NAMALWA (cell line): ENCODE measurements at regions not wholly inside any gene's neighbourhood (a gene's known extent, or its start where the extent isn't known, plus 50 kb on each side); places are given as distances from the start of the nearest gene placed in this dataset.

Source experiments
- DNase-seq: peaks from one replicate; pipeline ENCODE4 v3.0.0-alpha.2; 2015; ENCODE audit warnings: low spot score

DNA sequence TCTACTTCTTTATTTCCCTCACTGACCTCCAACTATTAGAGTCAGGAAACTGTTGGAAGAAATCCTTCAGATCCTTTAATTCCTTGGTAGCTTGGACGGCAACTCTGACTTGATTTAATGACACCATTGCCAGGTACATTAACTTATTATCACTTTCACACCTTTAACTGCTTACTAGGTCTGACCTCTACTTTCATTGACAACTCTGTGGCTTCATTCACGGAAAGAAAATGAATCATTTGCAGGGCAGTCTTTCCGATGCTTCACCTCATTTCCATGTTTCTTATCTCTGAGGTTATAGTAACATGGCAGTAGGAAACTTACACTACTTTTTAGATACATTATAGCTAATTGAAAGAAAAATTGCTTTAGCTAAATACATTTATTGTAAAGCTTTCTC lies 82.6 kb upstream of the PDGFD start:
- no peak for DNase-seq

DNA sequence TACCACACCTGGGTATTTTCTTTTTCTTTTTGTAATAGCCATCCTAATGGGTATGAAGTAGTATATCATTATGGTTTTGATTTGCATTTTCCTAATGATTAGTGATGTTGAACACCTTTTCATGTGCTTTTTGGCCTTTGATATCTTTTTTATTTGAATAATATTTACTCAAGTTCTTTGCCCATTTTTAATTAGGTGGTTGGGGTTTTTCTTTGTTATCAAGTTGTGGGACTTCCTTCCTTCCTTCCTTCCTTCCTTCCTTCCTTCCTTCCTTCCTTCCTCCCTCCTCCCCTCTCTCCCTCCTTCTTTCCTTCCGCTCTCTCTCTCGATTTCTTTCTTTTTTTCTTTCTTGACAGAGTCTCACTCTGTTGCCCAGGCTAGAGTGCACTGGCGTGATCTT lies 75.0 kb upstream of the PDGFD start:
- DNase-seq, result no peak

DNA sequence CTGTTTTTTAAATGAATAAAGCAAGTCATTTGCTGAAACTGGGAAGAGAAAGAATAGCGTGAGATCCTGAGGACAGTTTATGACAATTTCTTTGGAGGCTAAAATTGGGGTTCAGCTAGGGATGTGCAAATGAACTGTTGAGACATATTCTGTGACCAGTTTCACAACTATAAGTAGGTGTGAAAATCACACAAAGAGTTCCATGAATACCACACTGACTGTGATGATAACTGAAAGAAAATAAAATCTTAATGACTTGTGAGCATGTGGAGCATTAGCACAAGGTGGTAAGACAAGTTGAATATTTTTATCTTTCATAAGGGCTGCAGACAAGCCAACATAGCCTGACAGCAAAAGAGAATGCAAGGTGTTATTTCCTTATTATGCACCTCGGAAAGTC lies 61.1 kb upstream of the PDGFD start:
- DNase-seq, result no peak

DNA sequence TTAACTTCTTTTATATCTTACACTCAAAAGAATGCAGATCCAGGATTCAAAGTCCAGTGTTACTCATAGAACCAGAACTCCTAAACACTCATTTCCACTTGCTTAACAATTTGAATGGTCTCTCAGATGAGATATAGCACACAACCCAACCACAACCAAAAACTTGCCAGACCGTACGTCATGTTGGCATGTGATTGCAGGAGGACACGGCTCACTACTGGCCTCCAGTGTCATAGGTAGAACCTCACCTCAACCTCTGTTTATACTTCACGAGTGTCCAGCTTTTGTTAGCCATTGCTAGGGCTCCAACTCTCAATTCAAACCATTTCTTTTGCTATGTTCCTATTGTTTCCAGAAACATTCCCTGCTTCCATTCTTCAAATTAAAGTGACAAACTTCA lies 58.5 kb upstream of the PDGFD start:
- DNase-seq, result peak; percentile 11

DNA sequence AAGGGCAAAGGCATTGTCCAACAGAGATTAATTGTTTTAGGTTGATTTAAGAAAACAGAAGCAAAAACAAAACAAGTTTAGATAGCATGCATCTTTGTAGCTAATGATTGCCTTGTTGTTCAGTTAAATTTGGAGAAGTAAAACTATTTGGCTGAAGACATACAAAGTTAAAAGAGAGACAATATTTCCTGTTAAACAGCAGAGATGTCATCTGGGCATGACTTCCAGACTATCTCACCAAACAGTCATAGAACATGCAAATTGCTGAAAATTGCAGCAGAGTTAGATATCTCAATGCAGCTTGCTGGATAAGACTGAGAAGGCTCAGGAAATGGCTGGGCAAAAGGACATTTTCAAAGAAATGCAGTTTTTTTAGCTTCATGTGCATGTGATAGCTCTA lies 57.5 kb upstream of the PDGFD start:
- DNase-seq, result peak; percentile 5

DNA sequence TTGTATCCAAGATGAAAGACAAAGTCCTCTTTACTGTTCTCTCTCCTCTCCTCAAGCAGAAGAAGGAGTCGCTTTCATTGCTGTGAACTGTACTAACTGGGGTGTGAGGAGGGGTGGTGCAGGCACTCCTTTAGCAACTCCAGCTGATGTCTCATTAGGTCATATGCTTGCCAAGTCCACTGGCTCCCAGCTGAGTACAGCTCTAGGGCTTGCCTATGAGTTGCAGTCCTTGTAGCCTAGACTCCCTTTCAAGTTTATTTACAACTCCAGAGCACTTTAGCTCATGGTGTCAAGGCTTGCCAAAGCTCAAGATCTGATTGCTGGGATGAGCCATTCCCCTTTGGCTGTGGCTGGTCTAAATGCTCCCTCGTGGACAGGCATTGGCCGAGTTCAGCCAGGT lies 55.1 kb upstream of the PDGFD start:
- DNase-seq, result no peak

DNA sequence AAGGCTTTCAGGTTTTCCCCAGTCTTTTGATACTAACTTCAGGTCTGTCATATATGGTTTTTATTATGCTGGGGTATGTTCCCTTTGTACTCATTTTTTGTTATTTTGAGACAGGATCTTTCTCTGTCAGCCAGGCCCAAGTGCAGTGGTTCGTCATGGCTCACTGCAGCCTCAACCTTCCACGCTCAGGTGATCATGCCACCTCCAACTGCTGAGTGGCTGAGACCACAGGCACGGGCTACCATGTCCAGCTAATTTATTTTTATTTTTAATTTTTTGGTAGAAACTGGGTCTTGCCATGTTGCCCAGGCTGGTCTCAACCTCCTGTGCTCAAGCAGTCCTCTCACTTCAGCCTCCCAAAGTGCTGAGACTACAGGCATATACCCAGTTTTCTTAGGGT lies 50.6 kb upstream of the PDGFD start:
- no peak for DNase-seq
